Hematopoietic multipotent progenitor cell treated with erythropoietin and hydrocortisone succinate and interleukin-3 and kit ligand, for 17 days (in vitro differentiated cells): ENCODE measurements at regions not wholly inside any gene's neighbourhood (a gene's known extent, or its start where the extent isn't known, plus 50 kb on each side); places are given as distances from the start of the nearest gene placed in this dataset.

Experiments
- DNase-seq: peaks from one replicate; pipeline ENCODE4 v3.0.0-alpha.2; 2015; ENCODE audit warnings: low spot score

DNA sequence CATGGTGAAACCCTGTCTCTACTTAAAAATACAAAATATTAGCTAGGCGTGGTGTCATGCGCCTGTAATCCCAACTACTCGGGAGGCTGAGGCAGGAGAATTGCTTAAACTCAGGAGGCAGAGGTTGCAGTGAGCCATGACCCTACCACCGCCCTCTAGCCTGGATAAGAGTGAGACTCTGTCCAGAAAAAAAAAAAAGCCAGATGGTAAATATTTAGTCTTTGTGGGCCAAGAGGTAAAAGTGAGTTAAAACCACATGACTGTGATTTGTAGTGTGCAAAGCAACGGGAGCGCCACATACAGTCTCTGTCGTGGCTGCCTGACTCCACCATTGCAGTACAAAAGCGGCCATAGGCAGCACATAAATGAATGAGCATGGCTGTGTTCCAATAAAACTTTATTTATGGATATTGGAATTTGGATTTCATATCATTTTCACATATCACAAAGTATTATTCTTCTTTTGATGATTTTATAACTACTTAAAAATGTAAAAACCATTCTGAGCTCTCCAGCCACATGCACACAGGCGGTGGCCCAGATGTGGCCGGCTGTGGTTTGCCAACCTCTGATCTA lies 51.8 kb upstream of the CASZ1 start:
- no peak for DNase-seq

DNA sequence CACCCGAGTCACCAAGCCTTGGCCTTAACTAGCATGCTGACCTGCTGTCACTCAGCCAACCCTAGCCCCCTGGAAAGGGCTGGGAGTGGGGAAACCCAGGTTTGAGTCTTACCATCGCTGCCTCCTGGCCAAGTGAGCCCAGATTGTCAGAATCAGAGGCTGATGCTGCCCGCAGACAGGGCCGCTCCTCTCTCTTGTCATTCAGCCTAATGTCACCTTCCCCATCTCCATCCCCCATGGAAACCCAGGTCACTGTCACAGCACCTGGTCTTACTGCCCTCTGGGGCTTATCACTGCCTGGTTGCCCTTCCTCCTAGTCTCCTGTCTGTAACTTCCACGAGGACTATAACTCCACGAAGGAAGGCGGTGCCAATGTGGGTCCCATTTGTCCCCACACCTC lies 53.6 kb upstream of the CASZ1 start:
- no peak for DNase-seq

DNA sequence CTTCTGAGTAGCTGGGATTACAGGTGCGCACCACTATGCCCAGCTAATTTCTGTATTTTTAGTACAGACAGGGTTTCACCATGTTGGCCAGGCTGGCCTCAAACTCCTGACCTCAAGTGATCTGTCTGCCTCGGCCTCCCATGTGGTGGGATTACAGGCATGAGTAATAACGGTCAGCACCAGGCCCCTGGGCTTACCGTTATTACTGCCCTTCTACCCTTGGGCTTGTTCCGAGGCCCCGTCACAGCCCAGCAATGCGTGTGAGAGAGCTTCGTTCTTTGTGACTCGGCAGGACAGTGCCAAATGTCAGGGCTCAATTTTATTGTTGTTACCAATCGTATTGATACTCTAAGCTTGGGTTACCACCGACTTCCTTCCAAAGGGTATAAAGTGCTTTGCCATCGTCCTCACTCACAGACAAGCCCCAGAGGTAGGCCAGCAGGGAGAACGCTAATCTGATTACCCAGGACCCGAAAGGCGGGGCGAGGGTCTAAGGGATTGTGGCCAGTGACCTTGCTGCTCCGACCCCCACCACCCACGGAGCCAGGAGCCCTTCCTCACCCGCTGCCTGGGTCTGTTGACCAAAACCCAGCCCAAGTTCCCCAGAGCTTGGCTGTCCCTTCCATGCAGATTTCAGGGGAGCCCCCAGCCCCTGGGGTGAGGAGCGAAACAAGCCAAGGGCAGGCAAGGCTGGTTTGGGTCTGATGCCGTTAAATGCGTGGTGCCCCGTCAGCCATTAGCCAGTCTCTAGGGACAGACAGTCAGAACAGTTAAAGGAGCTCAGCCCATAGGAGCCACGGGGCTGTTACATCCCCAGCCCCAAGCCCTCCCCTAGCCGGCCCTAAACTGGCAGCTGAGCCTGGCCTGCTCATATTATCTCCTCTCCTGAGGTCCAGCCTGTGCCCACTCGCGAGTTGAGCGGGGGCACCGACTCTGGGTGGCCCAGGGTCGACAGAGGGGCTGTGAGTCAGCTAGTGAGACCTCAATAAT lies 54.9 kb upstream of the CASZ1 start:
- no peak for DNase-seq

DNA sequence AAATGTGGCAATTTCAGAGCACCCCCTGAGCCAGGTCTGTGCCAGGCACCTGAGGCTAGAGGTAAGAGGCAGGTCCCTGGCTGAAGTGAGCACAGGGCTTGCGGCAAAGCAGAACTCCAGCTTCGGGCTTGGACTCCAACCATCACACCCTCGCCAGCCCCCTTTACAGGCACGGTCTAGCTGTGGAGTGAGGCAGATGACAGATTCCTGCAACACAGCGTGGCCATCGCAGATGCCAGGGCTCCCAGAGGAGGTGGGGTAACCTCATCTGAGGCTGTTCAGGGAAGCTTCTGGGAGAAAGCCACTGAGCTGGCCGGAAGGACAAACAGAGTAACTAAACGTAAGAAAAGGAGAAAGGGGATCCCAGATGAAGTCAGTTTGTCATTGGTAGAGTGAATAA lies 55.6 kb upstream of the CASZ1 start:
- DNase-seq: no peak

DNA sequence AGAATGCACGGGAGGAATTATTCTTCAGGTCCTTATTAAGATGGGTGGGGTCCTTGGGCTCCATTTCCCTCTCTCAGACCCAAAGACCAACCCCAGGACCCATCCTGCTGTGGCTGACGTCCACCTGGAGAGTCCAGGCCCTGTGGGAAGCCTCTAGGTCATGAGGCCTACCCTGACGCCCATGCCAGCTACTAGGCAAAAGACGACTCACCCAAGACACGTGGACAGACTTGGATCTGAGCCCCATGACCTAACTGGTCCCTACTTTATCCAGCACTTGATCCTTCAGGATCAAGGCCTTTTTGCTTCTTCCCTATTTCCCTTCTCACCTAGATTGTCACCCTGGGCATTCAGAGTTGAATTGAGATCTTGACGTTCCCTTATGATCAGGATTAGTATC lies 56.0 kb upstream of the CASZ1 start:
- DNase-seq: no peak

DNA sequence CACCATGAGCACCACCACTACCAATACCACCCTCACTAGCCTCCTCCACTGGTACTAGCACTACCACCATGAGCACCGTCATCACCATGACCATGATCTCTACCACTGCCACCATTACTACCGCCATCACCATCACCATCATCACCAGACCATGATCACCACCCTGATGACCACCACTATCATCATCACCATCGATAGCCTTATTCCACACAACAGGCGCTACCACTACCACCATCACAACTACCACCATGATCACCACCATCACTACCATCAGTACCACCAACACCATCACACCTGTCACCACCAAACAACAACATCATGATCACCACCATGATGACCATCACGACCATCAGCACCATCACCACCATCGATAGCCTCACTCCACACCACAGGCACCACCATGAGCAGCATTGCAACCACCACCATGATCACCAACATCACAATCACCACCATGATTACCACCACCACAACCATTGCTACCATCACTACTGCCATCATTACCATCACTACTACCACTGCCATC lies 56.6 kb upstream of the CASZ1 start:
- DNase-seq: no peak

DNA sequence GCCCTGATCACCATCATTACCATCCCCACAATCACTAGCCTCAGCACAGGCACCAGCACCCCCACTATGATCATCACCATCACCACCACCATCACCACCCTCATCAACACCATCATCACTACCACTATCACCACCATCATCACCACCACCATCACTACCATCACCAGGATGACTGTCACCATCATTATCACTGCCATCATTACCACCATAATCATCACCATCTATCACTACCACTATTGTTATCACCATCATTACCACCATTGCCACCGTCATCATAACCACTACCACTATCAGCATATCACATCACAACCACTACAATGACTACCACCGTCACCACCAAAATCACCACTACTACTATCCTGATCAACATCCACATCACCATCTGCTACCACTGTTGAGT lies 57.3 kb upstream of the CASZ1 start:
- no peak for DNase-seq

DNA sequence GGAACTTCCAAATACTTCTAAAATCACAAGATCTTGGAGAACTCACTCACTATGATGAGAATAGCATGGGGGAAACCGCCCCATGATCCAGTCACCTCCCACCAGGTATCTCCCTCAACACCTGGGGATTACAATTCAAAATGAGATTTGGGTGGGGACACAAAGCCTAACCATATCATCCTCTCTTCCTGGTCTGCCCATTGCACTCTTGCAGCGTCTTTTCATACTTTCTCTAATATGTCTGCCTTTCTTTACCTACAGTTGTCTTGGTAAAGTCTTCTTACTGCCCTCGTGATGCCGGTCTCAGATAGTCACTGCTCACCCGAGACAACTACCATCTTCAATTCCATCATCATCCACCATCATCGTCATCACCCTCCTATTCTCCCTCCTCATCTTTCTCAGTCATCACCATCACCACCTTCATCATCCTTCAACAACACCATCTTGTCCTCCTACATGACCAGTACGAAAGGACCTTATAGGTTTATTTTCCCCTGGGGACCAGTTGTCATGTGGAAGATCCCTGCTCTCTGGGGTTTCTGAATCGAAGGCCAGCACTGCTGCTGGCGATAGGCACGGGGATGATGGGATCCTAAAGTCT lies 58.5 kb upstream of the CASZ1 start:
- DNase-seq: no peak

DNA sequence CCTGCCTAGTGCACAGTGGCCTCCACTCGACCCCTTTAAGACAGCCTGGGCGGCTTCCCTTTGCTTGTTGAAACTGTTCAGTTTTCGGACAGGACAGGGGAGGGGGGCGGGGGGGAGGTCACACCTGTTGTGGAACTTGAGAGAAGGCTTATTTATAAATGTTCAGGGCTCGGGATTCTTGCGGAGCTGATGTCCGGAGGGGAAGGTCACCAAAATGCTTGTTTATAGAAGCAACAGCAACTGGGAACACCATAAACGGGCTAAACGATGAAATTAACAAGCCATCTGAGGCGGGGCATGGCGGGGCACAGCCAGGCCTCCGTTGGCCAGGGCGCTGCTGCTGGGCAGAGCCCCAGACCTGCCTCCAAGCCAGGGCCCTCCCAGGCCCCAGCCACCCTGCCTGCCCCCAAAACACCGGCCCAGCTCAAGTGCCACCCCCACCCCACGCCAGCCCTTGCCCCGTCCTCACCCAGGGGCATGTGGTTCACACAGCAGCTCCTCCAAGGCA lies 59.8 kb upstream of the CASZ1 start:
- no peak for DNase-seq

DNA sequence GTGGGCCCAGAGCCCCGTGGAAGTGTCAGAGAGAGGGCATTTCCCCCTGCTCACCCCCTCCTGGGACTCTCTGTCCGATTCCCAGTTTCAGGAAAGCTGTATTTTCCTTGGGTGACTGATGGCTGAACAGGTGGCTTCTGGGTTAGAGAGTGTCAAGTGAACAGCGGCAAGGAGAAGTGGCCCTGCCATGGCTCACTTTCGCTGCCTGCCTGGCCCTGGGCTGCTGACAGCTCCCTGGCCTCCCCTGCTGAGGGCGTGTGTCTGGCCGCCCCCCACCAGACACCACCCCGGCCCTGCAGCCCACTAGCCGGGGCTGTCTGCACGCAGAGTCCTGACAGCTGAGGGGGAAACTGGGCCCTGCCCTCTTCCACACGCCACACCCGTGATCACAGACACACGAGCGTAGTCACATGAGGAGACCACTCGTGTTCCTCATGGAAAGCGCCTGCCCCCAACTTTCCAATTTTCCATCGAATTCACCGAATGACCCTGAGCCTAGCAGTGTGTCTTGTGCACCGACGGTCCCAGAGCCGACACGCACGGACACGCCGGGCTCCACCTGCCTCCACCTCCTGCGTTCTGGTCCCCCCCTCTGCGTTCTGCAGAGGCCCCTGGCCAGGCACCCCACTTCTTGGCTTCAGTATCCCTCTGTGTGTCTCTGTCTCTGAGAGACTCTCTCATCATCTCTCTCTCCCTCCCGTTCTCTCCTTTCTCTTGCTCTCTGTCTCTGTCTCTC lies 60.6 kb upstream of the CASZ1 start:
- DNase-seq: no peak

DNA sequence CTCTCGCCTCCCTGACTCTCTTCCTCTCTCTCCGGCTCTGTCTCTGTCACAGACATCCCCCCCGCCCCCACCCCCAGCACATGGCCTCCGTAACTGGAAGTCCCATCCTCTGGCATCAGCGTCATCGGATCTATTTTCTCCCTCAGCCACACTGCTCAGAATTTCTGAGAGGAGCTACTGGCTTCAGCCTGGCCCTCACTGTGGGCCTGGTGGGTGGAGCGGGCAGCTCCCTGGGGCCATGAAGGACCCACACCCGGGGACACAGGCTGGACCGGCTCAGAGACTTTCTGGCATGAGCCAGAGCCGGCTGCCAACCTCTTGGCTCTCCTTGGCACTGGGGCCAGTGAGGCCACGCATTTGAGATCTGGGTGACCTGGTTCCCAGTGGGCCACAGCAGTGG lies 61.2 kb upstream of the CASZ1 start:
- no peak for DNase-seq

DNA sequence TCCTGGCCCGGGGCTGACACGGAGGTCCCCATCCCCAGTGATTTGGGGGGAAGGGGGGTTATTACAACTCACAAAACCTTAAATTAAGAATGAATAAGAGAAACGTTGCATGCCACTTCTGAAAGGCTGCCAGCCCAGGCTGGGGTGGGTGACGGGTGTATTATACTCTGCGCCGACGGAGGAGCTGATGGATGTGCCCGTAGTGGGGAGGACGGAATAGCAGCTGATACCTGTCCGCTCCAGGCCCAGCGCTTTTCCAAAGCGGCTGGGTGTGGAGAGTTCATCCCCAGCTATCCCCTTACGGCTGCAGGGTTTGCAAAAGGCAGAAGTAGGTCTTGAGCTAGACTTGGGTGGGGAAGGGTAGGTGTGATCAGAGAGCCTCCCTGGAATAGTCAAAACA lies 63.8 kb upstream of the CASZ1 start:
- no peak for DNase-seq

DNA sequence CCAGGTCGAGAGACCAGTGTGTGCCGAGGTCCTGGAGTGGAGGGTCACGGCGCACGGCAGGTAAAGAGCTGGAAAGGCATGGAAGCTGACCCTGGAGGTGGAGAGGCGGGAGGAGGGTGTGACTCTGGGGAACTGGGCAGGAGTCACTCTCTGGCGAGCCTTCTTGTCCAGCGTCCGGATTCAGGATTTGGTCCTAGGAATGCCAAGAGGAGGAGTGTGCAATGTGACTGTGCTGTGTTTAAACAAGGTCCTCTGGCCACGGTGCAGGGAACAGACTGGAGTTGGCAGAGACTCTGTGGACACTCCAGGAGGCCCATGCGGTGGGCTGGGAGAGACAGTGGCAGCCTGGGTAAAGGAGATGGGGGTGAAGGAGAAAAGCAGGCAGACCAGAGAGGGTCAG lies 64.2 kb upstream of the CASZ1 start:
- DNase-seq: no peak

DNA sequence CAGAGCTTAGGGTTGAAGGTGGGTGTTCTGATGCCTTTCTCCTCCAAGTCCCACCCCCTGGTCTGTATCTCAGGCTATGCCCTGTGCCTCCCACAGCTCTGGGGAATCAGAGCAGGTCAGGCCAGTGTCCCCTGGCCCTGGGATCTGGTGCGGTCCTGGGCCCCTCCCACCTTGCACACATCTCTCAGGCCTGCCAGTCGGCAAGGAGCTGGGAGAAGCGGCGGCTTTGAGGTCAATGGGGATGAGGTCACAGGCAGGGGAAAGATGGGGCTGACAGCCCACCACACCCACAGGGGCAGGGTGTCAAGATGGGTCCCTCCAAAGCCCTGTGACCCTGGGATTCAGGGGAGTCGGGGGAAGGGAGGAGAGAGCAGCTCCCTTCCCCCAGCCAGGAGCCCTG lies 65.4 kb upstream of the CASZ1 start:
- DNase-seq: no peak

DNA sequence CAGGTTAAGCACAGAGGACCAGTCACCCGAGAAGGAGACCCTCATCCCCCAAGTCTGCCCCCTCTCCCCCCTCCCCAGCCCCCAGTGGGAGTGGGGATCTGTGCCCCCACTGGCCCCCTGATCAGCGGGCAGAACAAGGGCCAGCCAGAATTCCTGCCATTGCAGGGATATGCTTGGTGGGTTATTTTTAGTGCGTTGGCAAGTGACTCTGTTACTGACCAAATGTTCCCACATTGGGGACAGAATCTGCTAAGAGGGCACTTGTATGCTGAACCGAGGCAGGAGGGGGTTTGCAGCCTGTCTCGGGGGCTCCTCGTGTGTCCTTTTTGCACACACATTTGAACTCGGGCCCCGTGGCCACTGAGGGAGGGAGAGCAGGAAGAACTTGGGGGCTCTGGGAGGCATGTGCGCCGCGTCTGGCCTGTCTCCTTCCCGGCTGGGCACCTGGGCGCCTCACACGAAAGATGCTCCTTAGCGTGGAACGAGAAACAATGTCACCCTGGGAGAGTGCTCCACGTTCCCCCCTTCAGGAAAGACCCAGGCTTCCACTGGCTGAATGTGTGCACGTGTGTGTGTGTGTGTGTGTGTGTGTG lies 66.4 kb upstream of the CASZ1 start:
- DNase-seq: no peak

DNA sequence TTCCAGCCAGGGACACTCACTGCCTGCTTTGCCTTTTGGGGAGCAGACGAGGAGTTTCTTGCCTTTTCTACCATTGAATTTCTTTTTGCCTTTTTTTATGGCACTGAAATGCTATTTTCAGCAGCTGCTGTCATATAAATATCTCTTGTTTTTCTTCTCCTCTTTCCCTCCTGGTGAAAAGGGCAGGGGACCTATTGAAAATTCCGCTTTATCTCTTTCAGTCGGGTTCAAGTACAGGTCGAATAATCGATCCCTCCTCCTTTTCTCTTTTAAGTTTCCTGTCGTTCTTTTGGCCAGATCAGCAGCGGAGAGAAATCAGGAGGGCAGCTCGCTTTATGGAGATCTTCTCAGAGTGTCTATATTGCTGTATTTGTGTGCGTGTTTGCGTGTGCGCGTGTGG lies 67.4 kb upstream of the CASZ1 start:
- DNase-seq: no peak

DNA sequence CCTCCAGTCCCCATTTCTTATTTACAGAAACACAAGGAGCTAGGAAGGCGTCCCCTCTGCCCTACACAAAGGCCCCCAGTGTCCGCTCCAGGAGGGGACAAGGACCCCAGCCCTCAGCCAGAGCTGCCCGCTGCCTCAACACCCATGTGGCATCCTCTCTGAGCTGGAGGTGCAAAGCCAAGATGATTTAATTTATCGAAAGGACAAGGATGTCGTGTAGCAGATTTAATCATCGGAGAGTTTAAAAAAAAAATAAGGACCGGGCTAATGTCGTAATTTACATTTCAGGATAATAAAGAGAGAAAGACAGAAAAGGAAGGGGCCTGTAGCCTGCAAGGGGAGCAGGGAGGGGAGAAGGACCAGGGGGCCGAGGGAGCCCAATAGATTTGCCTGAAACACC lies 68.3 kb upstream of the CASZ1 start:
- DNase-seq: no peak

DNA sequence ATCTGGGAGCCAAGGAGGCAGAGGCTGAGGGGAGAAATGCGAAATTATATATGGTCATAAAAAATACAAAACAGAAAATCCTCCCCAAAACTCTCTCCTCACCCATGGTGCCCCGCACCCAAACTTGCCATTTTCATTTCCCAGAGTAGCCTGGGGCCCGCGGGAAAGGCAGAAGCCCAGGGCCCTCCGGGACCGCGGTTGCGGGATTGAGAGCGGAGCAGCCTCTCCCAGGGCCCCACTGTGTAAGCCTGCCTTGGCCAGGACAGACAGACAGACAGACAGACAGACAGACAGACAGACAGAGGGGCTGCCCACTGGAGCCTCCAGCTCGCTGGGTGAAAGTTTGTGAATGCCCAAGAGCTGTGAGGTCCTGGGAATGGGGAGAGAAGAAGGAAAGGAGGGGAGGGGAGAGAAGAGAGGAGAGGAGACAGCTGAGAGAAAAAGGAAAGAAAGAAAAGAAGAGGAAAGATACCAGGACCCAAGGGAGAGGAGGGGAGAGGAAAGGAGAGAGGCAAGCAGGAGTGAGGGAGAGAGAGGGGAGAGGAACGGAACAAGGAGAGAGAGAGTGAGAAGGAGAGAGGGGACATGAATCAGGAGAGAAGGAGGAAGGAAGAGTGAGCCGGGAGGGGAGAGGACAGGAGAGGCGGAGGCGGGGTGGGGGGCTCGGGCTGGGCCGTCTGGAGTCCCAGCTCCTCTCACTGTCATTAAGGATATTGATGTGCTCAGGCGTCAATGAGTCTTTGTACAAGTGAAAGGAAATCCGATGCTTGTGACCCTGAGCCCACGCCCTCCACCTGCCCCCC lies 69.3 kb upstream of the CASZ1 start:
- no peak for DNase-seq

DNA sequence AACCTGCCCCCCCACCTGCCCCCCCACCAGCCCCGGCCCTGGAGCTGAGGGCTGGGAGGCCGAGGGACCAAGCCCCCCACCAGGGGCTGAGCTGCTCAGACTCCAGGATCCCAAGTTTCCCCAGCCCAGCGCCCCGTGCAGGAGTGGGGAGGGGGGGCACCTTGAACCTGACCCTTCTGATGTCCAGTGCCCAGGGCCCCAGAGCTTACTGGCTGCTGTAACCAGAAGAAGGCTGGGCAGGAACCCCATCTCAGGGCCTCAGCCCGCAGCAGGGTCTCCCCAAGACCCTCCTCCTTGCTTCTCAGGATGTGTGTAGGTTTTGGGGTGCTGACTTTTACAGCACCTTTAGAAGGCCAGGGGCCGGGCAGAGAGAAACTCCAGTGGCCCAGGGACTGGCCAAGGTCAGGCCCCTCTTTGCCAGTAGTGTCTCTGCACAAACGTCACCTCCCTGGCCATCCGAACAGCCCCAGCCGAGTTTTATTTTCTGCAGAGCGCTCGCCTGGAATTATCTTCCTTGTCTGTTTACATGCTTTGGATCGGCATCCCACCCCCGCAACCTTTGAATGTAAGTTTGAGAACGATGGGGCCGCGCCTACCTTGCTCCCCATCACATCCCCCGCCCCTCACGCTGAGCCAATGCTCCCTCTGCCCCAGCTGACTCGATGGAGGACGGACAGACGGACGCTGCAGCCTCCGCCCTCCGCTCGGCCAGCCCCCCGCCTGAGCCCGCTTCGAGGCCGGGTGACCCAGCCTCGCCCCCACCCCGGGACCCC lies 70.1 kb upstream of the CASZ1 start:
- DNase-seq: no peak

DNA sequence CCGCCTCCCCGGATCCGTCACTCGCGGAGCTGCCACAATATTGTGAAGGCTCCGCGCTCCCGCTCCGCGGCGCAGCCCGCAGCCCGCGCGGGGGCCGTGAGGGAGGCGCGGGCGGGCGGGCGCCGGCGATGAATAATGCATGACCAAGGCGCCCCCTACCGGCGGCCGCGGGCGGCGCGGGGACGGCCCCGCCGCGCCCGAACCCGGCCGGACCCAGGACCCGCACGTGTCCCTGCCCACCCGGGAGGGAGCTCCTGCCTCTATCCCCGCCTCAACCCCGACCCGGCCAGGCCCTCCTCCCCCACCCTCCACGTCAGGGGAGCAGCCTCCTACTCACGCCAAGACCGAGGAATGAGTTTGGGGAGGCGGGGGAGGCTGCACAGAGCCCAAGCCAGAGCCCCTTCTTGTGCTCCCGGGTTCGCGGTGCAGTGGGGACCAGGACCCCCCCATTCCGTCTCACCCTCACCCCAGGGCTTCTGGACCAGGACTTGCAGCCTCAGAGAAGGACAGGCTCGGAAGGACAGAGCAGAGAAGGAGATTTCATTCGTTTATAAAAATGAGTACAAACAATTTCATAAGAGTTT lies 70.8 kb upstream of the CASZ1 start:
- no peak for DNase-seq
